ENCODE measurements at regions not wholly inside any gene's neighbourhood (a gene's known extent, or its start where the extent isn't known, plus 50 kb on each side); places are given as distances from the start of the nearest gene placed in this dataset.
A peak's percentile ranks its signal among the peaks of the same experiment; 100 is the strongest.

DNA sequence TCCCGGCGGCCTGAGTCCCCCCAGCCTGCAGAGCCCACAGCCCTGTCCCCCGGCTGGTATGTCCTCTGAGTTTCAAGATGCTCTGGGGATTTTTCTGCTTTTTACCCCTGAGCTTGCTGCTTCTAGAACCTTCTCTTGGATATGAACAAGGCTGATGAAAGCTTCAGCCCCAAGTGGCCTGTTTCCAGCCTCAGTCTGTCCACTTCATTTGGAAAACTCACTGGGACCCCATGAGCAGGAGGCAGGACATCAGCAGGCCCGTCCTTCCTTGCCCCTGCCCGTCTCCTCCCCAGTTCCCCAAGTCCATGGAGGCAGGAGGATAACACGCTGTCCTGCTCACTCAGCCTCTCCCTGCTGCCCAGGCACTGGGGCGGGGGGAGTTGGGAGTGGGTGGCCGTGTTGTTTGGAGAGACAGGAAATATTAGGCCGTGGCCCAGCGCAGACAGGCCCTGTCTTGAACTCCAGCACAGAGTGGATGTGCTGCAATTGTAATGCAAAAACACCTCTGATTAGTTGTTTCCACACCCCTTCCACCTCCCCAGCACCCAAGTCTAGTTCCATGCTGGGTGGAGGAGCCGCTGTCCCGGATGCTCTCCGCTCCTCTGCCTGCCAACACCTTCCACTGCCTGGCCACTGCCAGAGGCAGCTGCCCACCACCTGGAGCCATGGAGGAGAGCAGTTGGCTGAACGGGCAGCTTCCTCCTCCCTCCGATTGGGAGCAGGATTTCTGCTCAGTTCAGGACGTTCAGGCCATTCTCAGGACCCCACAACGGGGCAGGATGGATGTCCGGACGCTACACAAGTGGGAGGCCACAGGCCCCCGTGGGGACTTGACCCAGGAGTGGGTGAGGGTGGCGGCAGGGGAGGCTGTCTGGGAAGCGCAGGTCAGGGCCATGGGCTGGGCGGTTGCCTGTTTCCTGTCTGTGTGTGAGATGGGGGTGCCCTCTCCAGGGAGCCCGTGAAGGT, 216.9 kb upstream of the GSE1 start:
- DNase-seq (ENCODE audit: insufficient read length, low spot score) (no peak), FAIRE-seq (peak; percentile 85)

DNA sequence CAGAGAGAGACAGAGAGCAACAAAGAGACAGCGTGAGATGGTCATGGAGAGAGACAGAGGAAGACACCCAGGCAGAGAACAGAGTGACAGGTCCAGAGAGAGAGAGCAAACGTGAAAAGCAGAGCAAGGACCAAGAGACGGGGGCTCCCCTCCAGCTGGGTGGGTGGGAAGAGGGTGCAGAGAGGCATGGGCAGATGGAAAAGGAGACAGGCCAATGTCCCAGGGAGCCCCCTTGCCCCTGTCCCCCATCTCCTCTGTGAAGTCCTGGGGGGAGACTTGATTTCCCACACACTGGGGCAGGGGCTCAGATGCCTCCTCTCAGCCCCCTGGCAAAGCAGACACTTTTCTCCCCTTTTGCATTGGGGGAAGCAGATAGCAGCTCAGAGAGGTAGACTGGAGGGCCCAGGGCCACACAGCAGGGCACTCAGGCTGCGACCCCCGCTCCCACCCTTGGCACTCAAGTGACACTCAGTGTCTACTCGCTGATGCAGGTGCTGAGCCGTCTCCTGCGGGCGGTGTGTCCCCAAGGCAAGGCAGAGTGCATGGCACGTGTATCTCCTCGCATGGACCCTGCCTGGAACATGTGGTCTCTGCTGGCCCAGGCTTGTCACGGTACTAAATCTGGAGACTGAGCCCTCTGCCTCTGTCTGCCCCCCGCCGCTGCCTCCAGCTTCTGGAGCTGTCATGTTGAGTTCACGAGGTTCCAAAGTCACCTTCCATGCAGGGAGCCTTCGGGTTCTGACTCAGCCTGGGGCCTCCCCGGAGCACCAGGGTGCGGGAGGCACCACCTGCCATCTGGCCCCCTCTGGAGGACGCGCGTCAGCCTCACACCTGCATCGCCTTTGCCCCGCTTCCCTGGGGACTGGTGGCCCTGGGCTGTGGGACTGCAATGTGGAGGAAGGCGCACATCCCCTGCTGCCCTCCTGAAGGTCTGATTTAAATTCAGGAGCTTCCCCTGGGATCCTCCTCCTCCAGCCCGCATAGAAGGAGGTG, 215.9 kb upstream of the GSE1 start:
- FAIRE-seq (no peak), DNase-seq (ENCODE audit: insufficient read length, low spot score) (no peak)

DNA sequence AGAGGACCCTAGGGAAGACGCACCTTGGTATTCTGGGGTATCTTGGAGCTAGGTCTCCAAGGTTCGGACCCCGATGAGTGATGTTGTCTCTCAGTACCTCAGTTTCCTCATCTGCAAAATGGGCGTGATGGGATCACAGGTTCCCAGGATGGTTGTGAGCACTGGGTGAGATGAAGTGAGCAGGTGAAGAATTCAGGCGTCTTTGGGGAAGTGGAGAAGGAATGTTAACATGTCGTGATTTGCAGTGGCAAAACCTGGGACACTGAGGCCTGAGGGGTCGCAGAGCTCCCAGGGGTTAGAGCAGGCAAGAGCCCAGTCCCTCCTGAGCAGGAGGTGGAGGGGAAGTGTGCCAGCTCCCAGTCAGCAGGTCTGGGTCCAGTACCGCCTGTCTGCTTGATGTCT, 215.1 kb upstream of the GSE1 start:
- DNase-seq (ENCODE audit: insufficient read length, low spot score) (no peak), FAIRE-seq (no peak)

DNA sequence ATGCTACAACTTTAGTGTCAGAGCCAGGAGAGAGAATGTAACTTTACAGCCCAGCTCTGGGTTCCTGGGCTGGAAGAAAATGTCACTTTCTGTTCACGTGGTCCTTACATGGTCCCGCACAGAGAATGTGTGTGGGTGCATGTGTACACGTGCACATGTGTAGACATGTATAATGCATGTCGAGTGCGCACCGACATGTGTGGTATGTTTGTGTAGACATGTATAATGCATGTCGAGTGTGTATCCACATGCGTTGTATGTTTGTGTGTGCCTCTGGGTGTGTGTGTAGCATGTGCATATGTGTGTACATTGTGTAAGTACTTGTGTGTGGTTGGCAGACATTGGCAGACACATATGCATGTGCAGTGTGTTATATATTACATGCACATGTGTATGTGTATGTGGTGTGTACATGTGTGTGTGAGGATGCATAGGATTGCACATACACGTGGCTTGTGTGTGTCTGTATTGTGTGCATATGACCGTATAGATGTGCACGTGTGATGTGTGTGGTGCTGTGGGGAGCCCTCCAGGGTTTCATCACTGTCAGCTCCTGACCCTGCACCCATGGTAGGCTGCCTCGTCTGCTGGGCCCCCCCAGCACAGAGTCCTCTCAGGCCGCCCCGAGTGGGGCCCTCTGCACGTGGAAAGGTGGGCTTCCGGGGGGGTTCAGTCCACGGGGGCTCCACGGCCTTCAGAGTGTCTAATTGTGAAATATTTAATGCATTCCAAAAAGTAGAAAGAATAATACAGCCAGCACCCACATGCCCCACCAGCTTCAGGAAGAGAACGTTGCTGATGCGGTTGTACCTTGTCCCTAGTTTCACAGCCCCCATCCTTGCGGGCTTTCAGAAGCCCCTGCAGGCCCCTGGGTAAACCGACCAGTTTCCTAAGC, 214.2 kb upstream of the GSE1 start:
- peak; percentile 92 for FAIRE-seq
- no peak for DNase-seq (ENCODE audit: insufficient read length, low spot score)

DNA sequence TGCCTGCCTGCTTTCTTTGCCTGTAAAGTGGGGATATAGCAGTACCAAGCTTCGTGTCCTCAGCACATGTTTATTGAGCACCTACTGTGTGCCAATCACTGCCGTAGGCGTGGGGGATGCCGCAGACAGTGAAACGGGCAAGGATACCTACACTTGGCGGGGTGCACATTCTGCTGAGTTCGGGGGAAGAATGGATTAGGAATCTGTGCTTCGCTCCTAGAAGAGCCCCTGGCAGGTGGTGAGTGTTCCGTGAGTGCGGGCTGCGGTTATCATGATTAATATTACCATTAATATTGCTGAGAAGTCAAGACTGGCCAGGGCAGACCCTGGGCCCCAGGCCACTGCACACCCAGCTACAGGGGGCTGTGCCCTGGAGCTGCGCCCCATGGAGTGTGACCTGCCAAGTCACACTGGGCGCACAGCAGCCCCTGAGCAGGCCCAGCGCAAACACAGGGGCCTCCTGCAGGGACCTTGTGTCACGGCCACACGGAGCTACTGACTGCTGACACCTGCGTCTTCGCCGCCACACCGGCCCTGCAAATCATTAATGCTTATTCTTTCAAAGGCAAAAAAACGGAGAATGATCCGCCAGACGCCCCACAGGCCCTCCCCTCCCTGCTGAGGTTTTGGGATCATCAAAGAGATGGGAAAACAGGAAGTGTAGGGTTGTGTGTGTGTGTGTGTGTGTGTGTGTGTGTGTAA, 213.4 kb upstream of the GSE1 start:
- DNase-seq (ENCODE audit: insufficient read length, low spot score), result no peak
- peak; percentile 16 for FAIRE-seq

DNA sequence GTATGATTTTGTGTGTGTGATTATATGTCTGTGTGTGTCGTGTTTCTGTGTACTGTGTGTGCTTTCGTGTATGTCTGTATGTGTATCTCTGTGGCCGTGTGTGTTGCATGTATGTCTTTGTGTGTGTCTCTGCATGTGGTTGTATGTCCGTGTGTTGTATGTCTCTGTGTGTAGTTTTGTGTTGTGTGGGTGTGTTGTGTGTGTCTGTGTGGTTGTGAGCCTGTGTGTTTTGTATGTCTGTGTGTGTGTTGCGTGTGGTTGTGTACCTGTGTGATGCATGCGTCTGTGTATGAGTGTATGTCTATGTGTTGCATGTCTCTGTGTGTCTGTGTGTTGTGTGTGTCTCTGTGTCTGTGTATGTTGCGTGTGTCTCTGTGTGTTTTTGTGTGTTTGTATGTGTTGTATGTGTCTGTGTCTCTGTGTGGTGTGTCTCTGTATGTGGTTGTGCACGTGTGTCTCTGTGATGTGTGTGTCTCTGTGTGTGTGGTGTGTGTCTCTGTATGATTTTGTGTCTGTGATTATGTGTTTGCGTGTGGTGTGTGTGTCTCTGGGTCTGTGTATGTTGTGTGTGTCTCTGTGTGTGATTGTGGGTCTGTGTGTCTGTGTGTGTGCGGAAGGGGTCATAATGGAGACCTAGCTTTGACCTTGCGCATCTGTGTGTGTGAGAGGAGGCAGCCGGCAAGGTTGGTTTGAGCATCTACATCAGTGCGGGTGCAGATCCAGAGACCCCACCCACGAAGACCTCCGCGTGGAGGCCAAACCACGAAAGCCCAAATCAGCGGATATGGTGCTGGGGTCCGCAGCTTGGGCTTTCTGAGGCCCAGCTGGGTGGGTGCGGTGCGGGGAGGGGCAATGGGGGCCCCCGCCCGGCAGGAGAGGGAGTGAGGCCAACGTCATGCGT, 212.6 kb upstream of the GSE1 start:
- DNase-seq (ENCODE audit: insufficient read length, low spot score), result no peak
- peak; percentile 98 for FAIRE-seq

DNA sequence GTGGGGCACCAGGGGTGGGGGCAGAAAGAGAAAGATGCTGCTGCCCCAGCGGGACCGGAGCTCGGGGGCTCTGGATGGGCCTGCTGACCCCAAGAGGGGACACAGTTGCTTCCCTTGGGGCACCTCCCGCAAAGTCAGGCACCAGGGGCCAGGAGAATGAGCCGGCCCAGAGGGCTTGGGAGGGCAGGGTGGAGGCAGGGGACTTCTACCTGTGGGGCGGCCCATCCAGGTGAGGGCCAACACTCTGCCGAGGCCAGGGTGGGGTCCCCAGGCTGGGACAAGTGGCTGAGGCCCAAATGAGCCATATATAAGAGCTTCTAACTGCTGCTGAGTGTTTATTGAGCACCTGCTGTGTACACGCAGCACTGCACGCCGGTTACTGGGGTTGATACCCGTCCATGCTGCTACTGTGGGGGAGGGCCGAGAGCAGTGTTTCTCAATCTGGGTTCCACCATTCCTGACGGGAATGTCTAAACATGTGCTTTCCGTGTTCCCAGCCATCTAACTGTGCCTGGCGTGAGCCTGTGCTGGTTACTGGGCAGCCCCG, 211.7 kb upstream of the GSE1 start:
- FAIRE-seq (no peak), DNase-seq (ENCODE audit: insufficient read length, low spot score) (no peak)

DNA sequence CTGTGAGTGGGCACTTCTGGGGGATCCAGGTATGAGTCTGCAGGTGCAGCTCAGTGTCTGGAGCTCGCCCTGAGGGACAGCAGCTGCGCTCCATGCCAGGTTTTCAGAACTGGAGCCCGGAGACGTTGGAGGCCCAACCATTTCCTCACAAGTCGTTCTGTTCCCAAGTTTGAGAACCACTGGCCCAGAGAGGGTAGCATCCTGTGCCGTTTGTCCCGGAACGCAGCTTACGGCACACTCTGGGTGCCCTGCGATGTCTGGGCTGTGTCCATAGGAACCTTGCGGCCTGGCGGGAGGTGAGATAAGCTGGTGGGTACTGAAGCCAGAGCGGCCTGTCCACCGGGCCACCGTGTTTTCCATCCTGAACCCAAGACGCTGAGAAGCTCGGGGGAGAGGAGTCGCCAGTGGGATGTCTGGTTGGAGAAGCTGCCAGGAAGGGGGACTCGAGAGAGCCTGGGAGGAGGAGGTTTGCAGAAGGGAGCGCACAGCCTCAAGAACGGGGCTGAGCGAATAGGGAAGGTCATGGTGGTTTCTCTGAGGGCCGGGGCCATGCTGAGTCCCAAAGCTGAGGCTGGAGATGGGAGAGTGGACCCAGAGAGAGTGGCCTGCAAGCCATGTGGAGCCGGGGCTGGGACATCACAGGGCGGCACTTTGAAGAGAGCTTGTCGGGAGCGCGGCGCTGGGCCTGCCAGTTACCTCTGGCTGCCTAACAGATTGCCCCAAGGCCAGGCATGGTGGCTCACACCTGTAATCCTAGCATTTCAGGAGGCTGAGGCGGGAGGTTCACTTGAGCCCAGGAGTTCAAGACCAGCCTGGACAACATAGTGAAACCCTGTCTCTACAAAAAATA, 211.0 kb upstream of the GSE1 start:
- FAIRE-seq, result no peak
- DNase-seq (ENCODE audit: insufficient read length, low spot score), result no peak

DNA sequence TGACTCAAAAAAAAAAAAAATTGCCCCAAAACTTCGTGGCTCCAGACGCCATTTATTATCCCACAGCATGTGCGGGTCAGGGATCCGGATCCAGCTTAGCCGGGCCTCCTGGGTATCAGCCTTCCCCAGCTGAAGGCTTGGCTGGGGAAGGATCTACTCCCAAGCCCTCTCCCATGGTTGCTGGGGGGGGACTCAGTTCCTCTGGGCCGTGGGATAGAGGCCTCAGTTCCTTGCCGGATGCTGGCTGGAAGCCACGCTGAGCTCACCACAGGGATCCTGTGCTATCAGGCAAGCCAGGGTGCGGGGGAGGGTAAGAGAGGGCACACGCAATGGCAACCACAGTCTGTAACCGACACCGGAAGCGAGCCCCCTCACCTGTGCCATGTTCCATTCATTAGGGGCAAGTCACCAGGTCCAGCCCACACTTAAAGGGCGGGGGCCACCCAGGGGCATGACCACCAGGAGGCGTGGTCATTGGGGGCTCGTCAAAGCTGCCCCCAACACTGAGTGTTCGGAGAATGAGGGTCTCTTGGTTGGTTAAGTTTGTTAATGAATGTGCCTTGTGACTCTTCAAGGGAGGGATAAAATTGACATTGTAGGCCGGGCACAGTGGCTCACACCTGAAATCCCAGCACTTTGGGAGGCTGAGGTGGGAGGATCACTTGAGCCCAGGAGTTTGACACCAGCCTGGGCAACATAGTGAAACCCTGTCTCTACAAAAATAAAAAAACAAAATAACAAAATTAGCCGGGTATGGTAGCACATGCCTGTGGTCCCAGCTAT, 210.0 kb upstream of the GSE1 start:
- FAIRE-seq, result no peak
- no peak for DNase-seq (ENCODE audit: insufficient read length, low spot score)

DNA sequence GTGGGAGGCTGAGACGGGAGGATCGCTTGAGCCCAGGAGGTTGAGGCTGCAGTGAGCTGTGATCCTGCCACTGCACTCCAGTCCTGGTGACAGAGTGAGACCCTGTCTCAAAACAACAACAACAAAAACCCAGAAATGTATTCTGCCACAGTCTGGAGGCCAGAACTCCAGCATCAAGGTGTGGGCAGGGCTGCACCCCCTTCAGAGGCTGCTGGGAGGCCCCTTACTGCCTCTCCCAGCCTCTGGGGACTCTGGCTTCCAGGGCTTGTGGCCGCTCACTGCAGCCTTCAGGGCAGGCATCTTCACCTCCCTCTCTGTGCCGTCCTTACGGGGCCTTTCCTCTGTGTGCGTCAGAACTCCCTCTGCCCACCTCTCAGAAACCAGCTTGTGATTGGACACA, 209.4 kb upstream of the GSE1 start:
- FAIRE-seq, result no peak
- DNase-seq (ENCODE audit: insufficient read length, low spot score), result no peak

DNA sequence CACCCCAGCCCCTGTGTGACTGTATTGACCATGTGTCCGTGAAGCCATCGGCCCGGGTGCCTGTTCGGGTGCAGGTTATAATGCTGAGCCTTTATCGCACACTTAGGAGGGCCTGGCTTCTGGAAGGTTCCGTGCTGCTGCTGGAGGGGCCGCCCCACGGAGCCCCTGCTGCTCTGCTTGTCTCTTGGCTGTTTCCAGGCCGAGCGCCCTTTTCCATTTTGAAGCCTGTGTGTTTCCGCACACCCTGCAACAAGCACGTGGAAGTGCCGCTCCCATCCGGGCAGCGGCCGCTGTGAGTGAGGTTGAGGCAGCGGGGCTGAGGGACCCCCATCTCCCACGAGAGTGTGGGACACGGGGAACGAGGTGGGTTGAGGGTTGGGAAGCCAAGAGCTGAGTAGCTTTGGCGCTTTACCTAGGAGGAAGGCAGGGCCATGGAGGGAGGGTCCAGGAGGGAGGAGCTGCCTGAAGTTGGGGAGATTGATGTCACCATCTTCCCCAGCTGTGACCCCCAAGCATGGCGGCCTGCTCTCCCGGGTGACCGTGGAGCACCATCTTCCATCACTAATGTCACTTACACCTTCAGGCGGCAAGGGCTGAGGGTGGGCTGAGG, 200.1 kb upstream of the GSE1 start:
- DNase-seq (ENCODE audit: insufficient read length, low spot score) (no peak), FAIRE-seq (no peak)

DNA sequence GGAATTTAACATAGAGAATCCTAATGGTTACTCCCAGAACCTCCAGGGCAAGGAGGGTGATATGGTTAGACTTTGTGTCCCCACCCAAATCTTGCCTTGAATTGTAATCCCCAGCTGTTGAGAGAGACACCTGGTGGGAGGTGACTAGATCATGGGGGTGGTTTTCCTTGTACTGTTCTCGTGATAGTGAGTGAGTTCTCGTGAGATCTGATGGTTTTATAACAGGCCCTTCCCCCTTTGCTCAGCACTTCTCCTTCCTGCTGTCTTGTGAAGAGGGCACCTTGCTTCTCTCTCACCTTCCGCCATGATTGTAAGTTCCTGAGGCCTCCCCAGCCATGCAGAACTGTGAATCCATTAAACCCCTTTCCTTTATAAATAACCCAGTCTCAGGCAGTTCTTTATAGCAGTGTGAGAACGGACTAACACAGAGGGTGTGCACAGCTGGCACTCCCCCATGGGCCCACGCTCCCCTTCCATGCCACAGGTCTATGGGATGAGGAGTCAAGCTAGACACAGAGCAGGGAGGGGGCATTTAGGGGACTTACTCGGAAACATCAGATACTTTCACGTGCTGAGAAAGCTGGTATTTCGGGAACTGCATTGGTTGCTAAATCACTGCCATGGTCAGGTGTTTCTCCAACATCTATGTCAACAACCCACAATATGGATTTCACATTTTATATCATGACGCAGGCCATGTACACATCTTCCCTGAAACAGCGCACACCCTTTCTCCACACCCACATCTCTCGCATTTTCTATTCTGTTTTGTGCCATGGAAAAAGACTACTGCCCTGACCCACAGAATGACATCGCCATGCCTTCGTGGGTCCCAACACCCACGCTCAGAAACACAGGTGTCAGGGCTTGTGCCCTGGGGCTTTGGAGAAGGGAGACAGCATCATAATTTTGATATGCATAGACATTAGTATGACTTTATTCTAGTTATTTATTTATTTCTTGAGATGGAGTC, 199.1 kb upstream of the GSE1 start:
- DNase-seq (ENCODE audit: insufficient read length, low spot score) (no peak), FAIRE-seq (no peak)

DNA sequence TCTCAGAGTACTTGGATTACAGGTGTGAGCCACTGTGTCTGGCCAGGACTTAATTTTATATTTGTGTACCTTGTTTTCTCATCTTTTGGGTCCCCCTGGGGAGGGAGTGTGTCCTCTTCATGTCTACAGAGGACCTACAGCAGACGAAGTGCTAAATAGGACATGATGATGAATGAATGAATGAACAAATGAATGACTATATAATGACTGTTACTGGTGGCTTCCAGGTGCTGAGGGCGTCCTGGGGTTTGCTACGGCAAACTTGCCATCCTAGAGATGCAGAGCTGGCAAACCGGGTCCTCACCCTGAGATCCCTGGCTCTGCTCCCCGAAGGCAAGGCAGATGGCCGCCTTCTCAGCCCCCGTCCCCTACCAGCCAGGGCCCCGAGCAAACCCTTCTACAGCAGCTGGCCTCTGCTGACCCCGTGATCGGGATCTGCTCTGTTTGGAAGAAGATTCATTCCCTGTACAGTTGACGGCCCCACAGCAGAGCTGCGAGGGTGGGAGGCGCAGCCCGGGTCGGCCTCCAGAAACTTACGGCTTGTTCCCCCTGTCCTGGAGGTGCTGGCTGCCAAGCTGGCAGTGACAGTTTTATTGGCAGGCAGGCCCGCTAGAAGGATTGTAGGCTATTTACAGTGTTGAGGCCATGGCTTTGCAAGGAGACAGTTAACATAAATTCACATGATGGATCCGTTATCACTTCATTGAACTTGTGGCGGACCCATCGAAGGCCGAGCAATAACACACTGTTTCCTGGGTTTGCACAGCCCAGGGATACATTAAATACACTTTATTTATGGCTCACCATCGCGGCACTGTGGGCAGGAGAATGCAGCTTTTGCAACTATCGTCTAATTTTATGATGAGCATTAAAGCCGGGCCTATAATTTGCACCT, 197.7 kb upstream of the GSE1 start:
- DNase-seq (ENCODE audit: insufficient read length, low spot score) (no peak), FAIRE-seq (peak; percentile 33)

Data from HTR-8/SVneo (cell line).